ENCODE measurements at regions not wholly inside any gene's neighbourhood (a gene's known extent, or its start where the extent isn't known, plus 50 kb on each side); places are given as distances from the start of the nearest gene placed in this dataset.
"Not testable (repeated sequence)": the region's sequence is repeated elsewhere in the genome, so short reads cannot be mapped to it uniquely, and the experiment has no call there.

DNA sequence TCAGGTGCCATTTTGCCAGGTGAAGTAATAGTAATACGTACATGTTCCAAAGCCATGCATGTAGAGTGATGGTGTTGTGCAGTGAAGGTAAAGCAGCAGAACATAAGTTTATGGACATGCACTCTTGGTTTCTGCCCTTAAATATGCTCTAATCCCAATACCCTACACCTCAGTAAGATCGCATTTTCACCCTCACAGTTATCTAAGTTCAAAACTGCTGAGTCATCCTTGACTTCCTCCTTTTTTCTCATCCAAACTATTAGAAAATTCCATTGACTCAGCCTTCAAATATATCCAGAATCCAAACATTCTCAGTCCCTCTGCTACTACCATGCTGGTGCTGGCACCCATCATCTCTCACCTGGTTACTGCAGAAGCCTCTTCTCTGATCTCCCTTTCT, 652.9 kb upstream of the IGFBP7 start:
- Histone ChIP-seq H3K27me3 (replicated peaks; ENCODE audit: insufficient read depth) (no peaks in the 10 kb centered on the region), H3K36me3 (no peaks in the 10 kb centered on the region), H3K4me3 (no peak overlapping the region), H3K9me3 (no peaks in the 10 kb centered on the region), H3K4me1 (ENCODE audit: control insufficient read depth in 1 of 2, low read depth in 2 of 2) (no peaks in the 10 kb centered on the region), H3K27ac (no peak overlapping the region)
- ATAC-seq (ENCODE audit: insufficient number of reproducible peaks, low FRiP score, low read depth): no peak
- no peak for DNase-seq (ENCODE audit: low spot score)
- TF ChIP-seq CTCF (IDR thresholded peaks at IDR 0.05): no peak

- no peak overlapping the region for H3K4me3 ChIP-seq
- no peaks in the 10 kb centered on the region for H3K27me3 ChIP-seq (replicated peaks; ENCODE audit: insufficient read depth)
- no peak overlapping the region for H3K27ac ChIP-seq
- DNase-seq (ENCODE audit: low spot score) (no peak), ATAC-seq (ENCODE audit: insufficient number of reproducible peaks, low FRiP score, low read depth) (no peak)
- no peaks in the 10 kb centered on the region for H3K36me3 ChIP-seq
- TF ChIP-seq CTCF (IDR thresholded peaks at IDR 0.05): no peak
- H3K9me3 ChIP-seq: no peaks in the 10 kb centered on the region
- H3K4me1 ChIP-seq (ENCODE audit: control insufficient read depth in 1 of 2, low read depth in 2 of 2): no peaks in the 10 kb centered on the region
Observed at GRCh38 chr4:57740625-57741190, 630.5 kb upstream of the IGFBP7 start.

DNA sequence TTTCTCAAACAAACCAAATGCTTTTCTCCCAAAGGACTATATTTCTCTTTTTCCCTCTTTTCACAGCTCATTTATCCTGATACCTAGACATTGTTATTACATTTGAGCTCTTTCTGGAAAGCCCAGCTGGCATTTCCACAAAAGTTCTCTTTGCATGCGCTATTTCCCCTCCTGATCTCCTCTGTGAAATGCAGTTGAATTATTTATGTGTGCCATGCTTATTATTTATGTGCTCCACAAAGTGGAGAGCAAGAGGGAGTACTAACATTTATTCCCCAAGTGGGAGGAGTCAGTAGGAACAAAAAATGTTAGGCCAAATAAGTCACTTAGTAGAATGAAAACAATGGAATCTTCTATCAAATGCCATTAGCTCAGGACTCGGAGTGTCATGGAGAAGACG, 626.6 kb upstream of the IGFBP7 start:
- Histone ChIP-seq H3K9me3 (no peaks in the 10 kb centered on the region), H3K4me1 (ENCODE audit: control insufficient read depth in 1 of 2, low read depth in 2 of 2) (no peaks in the 10 kb centered on the region), H3K36me3 (no peaks in the 10 kb centered on the region), H3K27ac (no peak overlapping the region), H3K4me3 (no peak overlapping the region), H3K27me3 (replicated peaks; ENCODE audit: insufficient read depth) (no peaks in the 10 kb centered on the region)
- DNase-seq (ENCODE audit: low spot score): no peak
- no peak for TF ChIP-seq CTCF (IDR thresholded peaks at IDR 0.05)
- ATAC-seq (ENCODE audit: insufficient number of reproducible peaks, low FRiP score, low read depth): no peak

GRCh38 chr4:57734104-57734670, 624.0 kb upstream of the IGFBP7 start:
- DNase-seq (ENCODE audit: low spot score) (no peak), ATAC-seq (ENCODE audit: insufficient number of reproducible peaks, low FRiP score, low read depth) (no peak)
- TF ChIP-seq CTCF (IDR thresholded peaks at IDR 0.05): no peak
- H3K27me3 ChIP-seq (replicated peaks; ENCODE audit: insufficient read depth): no peaks in the 10 kb centered on the region
- no peak overlapping the region for H3K27ac ChIP-seq
- H3K4me1 ChIP-seq (ENCODE audit: control insufficient read depth in 1 of 2, low read depth in 2 of 2): no peaks in the 10 kb centered on the region
- no peak overlapping the region for H3K4me3 ChIP-seq
- no peaks in the 10 kb centered on the region for H3K9me3 ChIP-seq
- no peaks in the 10 kb centered on the region for H3K36me3 ChIP-seq

DNA sequence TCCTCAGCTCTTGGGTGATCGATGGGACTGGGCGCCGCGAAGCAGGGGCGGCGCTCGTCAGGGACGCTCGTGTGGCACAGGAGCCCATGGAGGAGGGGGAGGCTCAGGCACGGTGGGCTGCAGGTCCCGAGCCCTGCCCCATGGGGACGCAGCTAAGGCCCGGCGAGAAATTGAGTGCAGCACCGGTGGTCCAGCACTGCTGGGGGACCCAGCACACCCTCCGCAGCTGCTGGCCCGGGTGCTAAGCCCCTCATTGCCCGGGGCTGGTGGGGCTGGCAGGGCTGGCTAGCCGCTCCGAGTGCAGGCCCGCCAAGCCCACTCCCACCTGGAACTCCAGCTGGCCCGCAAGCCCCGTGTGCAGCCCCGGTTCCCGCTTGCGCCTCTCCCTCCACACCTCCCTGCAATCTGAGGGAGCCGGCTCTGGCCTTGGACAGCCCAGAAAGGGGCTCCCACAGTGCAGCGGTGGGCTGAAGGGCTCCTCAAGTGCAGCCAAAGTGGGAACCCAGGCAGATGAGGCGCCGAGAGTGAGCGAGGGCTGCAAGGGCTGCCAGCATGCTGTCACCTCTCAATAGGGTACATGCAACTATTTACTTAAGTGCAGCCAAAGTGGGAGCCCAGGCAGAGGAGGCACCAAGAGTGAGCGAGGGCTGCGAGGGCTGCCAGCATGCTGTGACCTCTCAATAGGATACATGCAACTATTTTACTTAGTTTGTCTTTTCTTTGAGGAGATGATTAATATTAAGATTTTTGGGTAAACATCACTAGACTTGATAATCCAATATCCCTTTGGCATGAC, 619.8 kb upstream of the IGFBP7 start:
- H3K36me3 ChIP-seq; H3K4me1 ChIP-seq (ENCODE audit: control insufficient read depth in 1 of 2, low read depth in 2 of 2); ATAC-seq (ENCODE audit: insufficient number of reproducible peaks, low FRiP score, low read depth); DNase-seq (ENCODE audit: low spot score); H3K9me3 ChIP-seq; H3K4me3 ChIP-seq; H3K27ac ChIP-seq; H3K27me3 ChIP-seq (replicated peaks; ENCODE audit: insufficient read depth): not testable (repeated sequence)

Data from thoracic aorta (tissue), 2 donors.